Lower leg skin (tissue), 4 donors: ENCODE measurements at regions not wholly inside any gene's neighbourhood (a gene's known extent, or its start where the extent isn't known, plus 50 kb on each side); places are given as distances from the start of the nearest gene placed in this dataset.
"Not testable (repeated sequence)": the region's sequence is repeated elsewhere in the genome, so short reads cannot be mapped to it uniquely, and the experiment has no call there.

Experiments used
- DNase-seq, 2 donors: peaks; one replicate each; pipeline ENCODE4 v3.0.0-alpha.2; 2019; ENCODE audit warnings: low spot score in 2 of 2
- H3K4me3 ChIP-seq: fragments of 200-600 bp; sonication (generic); 2 replicates; pipeline ENCODE4 v1.5.1; 2017; ENCODE audit warnings: mild to moderate bottlenecking, low read depth; ENCODE audit not compliant: poor library complexity, severe bottlenecking
- POLR2A ChIP-seq, 2 donors: fragments of 450-650 bp; IDR thresholded peaks; one replicate each; pipeline ENCODE4 v1.6.1; 2016 to 2017; ENCODE audit warnings: antibody characterized with exemption in 2 of 2, mild to moderate bottlenecking in 1 of 2, moderate library complexity in 1 of 2
- WGBS, 2 donors: methylation state at CpG; one replicate each; pipeline ENCODE4 v1.1.5; 2018; 5-methylcytosine and 5-hydroxymethylcytosine counted together
- intact Hi-C: fragments of 100-400 bp; cut with DNase I; formaldehyde crosslinking; loops from one replicate; pipeline ENCODE4 v1.15.0; 2023; ENCODE audit warnings: low total_unique reads
- TF ChIP-seq, protein P1 (sequence below), 3 donors: fragments of 450-650 bp; IDR thresholded peaks; one replicate each; pipeline ENCODE4 v1.5.1; 2016; ENCODE audit warnings: antibody characterized with exemption in 3 of 3, mild to moderate bottlenecking in 3 of 3, moderate library complexity in 2 of 3

DNA sequence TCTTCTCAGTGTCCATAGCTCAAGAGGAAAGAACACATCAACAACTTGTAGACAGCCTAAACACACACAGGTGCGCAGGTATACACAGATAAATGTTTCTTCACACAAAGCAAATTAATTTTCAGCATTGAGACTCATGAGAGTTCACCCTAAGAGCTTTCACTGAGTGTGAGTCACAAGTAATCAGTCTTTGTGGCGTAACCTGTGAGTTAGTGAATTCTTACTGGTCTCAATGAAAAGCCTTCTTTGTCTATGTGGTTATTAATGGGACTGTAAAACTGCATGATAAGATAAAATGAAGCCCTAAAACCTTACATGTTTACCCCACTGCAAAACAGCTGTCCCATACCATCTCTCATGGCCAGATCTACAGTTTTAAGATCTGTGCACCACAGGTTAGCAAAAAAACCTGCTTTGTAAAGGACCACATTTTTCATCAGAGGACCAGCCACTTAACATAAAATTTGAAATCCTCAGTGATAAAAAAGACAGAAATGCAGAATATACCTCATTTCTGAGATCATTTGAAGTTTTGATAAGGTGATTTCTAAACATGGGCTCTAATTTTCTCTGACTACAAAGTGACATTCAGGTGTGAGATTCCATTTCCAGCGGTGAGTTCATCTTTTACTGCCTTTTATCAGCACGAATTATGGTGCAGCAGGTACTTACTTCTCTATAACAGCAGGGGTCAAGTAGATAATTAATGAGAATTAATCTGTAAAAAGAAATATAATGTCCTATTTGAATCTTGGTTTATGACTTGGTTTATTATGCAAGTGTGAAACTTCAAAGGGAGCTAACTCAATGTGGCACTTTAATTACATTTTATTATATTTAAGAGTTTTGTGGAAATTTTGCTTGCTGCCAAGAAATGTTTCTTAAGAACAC is 335.7 kb upstream of the PIK3R1 start:
- DNase-seq: no peak
- 72 to 73% methylated on average over 4 of the region's 4 CpGs for WGBS, 2 donors
- intact Hi-C loops: no loop called here

DNA sequence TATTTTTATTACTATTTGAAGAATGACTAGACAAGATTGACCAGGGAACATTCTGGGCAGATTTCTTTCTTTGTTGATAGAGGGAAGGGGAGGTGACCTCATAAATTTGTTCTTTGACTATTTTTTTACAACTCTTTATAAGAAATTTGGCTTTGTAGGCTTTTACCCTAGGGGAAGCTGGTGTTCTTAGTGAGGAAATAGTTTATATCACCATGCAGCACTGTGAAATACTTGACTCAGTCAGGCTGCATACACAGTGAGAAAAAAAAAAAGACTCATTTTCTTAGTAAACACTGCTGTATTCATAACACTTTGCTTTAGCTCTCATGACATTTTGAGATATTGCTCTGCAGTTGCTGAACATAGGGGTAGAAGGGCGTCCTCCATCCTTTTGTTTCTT is 336.6 kb upstream of the PIK3R1 start:
- no peak for DNase-seq
- no peak overlapping the region for H3K4me3 ChIP-seq
- TF ChIP-seq POLR2A (IDR thresholded peaks at IDR 0.05): no peak
- TF ChIP-seq, protein P1, sequence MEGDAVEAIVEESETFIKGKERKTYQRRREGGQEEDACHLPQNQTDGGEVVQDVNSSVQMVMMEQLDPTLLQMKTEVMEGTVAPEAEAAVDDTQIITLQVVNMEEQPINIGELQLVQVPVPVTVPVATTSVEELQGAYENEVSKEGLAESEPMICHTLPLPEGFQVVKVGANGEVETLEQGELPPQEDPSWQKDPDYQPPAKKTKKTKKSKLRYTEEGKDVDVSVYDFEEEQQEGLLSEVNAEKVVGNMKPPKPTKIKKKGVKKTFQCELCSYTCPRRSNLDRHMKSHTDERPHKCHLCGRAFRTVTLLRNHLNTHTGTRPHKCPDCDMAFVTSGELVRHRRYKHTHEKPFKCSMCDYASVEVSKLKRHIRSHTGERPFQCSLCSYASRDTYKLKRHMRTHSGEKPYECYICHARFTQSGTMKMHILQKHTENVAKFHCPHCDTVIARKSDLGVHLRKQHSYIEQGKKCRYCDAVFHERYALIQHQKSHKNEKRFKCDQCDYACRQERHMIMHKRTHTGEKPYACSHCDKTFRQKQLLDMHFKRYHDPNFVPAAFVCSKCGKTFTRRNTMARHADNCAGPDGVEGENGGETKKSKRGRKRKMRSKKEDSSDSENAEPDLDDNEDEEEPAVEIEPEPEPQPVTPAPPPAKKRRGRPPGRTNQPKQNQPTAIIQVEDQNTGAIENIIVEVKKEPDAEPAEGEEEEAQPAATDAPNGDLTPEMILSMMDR (IDR thresholded peaks at IDR 0.05): no peak
- intact Hi-C loops: no loop called here
- 67 to 68% methylated on average over 1 of the region's 1 CpG for WGBS, 2 donors

More for the DNA sequence above, 335.7 kb upstream of the PIK3R1 start:
- no peak overlapping the region for H3K4me3 ChIP-seq
- TF ChIP-seq, protein P1 (IDR thresholded peaks at IDR 0.05): no peak
- no peak for TF ChIP-seq POLR2A (IDR thresholded peaks at IDR 0.05)

DNA sequence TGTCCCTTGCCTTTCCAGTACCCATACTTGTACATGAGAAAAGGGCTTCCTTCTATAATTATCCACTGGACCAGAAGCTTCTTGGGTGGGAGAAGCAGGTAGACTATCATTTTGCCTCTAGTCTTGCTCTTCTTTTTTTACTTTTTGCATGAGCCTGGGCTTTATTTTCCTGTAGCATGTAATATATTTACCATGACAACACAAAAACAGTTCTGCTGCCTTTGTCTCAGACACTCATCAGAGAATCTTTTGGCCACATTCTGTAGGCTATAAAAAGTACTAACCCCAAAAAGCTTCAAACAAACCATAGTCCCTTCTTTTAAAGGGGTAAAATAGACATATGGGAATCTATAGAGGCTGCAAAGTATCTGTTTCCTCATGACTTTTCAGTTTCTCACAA is 339.2 kb upstream of the PIK3R1 start:
- no peak overlapping the region for H3K4me3 ChIP-seq
- TF ChIP-seq, protein P1 (IDR thresholded peaks at IDR 0.05): no peak
- no peak for TF ChIP-seq POLR2A (IDR thresholded peaks at IDR 0.05)
- intact Hi-C loops: no loop called here
- DNase-seq: no peak

DNA sequence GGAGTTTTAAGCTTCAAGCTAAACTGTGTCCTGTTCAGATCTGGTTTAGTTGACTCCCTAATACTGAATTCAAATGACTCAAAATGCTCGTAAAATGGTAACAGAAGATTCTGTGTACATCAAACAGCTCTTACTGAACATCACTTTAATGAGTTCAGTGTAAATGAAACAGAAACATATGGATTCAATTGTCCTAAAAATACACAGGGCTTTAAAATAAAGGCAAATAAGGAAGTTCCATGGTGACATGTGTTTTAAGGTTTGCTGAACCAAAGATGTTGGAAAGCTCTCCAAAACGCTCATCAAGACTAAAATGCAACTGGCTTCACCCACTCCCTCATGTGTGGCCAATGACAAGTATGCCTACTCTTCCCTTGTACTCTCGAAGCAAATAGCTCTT is 340.0 kb upstream of the PIK3R1 start:
- no peak overlapping the region for H3K4me3 ChIP-seq
- 54 to 65% methylated on average over 3 of the region's 3 CpGs for WGBS, 2 donors
- DNase-seq: no peak
- intact Hi-C loops: no loop called here
- TF ChIP-seq, protein P1 (IDR thresholded peaks at IDR 0.05): no peak
- no peak for TF ChIP-seq POLR2A (IDR thresholded peaks at IDR 0.05)

DNA sequence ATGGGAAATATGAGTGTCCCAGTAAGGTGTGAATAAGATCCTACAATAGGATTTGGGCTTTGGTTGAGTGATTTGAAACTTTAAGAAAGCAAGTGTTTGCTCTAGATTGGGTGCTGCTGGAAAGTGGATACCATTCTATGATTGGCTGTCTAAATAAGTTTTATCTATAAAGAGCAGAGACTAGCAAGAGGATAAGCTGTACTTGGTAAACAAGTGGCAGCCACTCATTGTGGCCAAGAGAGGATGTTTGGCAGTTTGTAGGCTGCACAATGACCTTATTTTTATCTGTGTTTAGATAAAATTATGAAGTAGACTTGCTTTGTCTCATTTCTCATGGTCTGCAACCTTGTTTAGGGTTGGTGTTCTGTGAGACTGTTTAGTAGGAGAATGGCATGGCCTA is 341.6 kb upstream of the PIK3R1 start:
- no peak for TF ChIP-seq POLR2A (IDR thresholded peaks at IDR 0.05)
- TF ChIP-seq, protein P1 (IDR thresholded peaks at IDR 0.05): no peak
- no peak for DNase-seq
- intact Hi-C loops: no loop called here
- no peak overlapping the region for H3K4me3 ChIP-seq

DNA sequence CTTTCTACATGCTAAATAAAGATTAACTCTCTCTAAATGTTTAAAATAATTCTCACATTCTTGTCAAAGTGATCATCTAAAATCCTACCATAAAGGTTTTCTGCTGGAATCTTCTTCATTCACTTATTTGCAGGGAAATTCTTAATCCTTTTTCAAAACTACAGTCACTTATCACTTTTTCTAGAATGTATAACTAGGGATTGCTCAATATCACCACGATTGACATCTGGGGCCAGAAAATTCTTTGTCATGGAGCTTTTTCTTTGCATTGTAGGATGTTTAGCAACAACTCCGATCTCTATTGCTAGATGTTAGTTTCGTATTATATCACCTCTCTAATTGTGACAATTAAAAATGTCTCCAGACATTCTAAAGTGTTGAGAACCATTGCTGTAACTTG is 344.9 kb upstream of the PIK3R1 start:
- 72 to 89% methylated on average over 3 of the region's 3 CpGs for WGBS, 2 donors
- TF ChIP-seq, protein P1 (IDR thresholded peaks at IDR 0.05): no peak
- no peak for TF ChIP-seq POLR2A (IDR thresholded peaks at IDR 0.05)

GRCh38 chr5:67864335-67864734 is 351.2 kb upstream of the PIK3R1 start:
- 87 to 88% methylated on average over 1 of the region's 1 CpG for whole genome bisulfite sequencing, 2 donors
- intact Hi-C loops, H3K4me3 ChIP-seq, DNase-seq: not testable (repeated sequence)

More for the DNA sequence above, 344.9 kb upstream of the PIK3R1 start:
- H3K4me3 ChIP-seq: no peak overlapping the region
- no peak for DNase-seq
- intact Hi-C loops: no loop called here
